ENCODE measurements at regions not wholly inside any gene's neighbourhood (a gene's known extent, or its start where the extent isn't known, plus 50 kb on each side); places are given as distances from the start of the nearest gene placed in this dataset.

GRCh38 chr2:196239622-196240587 is 68.5 kb upstream of the STK17B start (continued):
- TF ChIP-seq, protein P1, sequence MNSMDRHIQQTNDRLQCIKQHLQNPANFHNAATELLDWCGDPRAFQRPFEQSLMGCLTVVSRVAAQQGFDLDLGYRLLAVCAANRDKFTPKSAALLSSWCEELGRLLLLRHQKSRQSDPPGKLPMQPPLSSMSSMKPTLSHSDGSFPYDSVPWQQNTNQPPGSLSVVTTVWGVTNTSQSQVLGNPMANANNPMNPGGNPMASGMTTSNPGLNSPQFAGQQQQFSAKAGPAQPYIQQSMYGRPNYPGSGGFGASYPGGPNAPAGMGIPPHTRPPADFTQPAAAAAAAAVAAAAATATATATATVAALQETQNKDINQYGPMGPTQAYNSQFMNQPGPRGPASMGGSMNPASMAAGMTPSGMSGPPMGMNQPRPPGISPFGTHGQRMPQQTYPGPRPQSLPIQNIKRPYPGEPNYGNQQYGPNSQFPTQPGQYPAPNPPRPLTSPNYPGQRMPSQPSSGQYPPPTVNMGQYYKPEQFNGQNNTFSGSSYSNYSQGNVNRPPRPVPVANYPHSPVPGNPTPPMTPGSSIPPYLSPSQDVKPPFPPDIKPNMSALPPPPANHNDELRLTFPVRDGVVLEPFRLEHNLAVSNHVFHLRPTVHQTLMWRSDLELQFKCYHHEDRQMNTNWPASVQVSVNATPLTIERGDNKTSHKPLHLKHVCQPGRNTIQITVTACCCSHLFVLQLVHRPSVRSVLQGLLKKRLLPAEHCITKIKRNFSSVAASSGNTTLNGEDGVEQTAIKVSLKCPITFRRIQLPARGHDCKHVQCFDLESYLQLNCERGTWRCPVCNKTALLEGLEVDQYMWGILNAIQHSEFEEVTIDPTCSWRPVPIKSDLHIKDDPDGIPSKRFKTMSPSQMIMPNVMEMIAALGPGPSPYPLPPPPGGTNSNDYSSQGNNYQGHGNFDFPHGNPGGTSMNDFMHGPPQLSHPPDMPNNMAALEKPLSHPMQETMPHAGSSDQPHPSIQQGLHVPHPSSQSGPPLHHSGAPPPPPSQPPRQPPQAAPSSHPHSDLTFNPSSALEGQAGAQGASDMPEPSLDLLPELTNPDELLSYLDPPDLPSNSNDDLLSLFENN (IDR thresholded peaks at IDR 0.05; ENCODE audit: low read depth in 2 of 2, low read length in 2 of 2): peak in 1 of 2 experiments; percentile 72; a peak in 1 of 4 replicates
- TF ChIP-seq, protein P2, sequence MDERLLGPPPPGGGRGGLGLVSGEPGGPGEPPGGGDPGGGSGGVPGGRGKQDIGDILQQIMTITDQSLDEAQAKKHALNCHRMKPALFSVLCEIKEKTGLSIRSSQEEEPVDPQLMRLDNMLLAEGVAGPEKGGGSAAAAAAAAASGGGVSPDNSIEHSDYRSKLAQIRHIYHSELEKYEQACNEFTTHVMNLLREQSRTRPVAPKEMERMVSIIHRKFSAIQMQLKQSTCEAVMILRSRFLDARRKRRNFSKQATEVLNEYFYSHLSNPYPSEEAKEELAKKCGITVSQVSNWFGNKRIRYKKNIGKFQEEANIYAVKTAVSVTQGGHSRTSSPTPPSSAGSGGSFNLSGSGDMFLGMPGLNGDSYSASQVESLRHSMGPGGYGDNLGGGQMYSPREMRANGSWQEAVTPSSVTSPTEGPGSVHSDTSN (CRISPR knock-in tag; IDR thresholded peaks at IDR 0.05; ENCODE audit: low read depth): no peak
- TF ChIP-seq, protein P2 (tag; conservative IDR thresholded peaks at IDR 0.05; ENCODE audit: low read depth): no peak
- TF ChIP-seq SMAD4 (CRISPR knock-in tag; conservative IDR thresholded peaks at IDR 0.05): peak; percentile 89
- no peak for TF ChIP-seq HDAC8 (tag; IDR thresholded peaks at IDR 0.05)
- peak; percentile 78 for TF ChIP-seq KLF16 (IDR thresholded peaks at IDR 0.05)
- TF ChIP-seq CHD4 (IDR thresholded peaks at IDR 0.05; ENCODE audit: insufficient read depth, insufficient replicate concordance, low read depth, low read length, poor library complexity, severe bottlenecking): no peak
- 0 out of 2 replicates have a peak, but pooled peaks have one; percentile 30 for TF ChIP-seq ZNF311 (CRISPR knock-in tag; IDR thresholded peaks at IDR 0.05)
- TF ChIP-seq NR1H2 (CRISPR knock-in tag; IDR thresholded peaks at IDR 0.05): no peak
- 0 out of 6 replicates have a peak, but pooled peaks of 1 of the 3 experiments have one; percentile 26 for TF ChIP-seq ZBTB11 (CRISPR knock-in tag; IDR thresholded peaks at IDR 0.05)
- no peak for TF ChIP-seq POLR2H (tag; IDR thresholded peaks at IDR 0.05; ENCODE audit: low read depth)
- TF ChIP-seq RFX5 (IDR thresholded peaks at IDR 0.05; ENCODE audit: low read depth, low read length): no peak
- TF ChIP-seq CREBBP (IDR thresholded peaks at IDR 0.05; ENCODE audit: low read depth, low read length): no peak
